Kasumi-1 (cell line): ENCODE measurements at regions not wholly inside any gene's neighbourhood (a gene's known extent, or its start where the extent isn't known, plus 50 kb on each side); places are given as distances from the start of the nearest gene placed in this dataset.

ENCODE experiments used
- DNase-seq, 2 experiments: peaks; one replicate each; lab custom pipeline; 2025; lab: John Stamatoyannopoulos, UW

GRCh38 chr11:130802567-130802966 lies 113.7 kb downstream of the SNX19 start:
- DNase-seq: no peak

GRCh38 chr11:130804306-130805076 lies 111.8 kb downstream of the SNX19 start:
- DNase-seq: no peak

- DNase-seq: no peak
Observed at GRCh38 chr11:130806746-130807145, 109.5 kb downstream of the SNX19 start.

GRCh38 chr11:130808541-130808940 lies 107.7 kb downstream of the SNX19 start:
- DNase-seq: no peak

GRCh38 chr11:130813196-130813595 lies 103.1 kb downstream of the SNX19 start:
- no peak for DNase-seq

GRCh38 chr11:130813638-130814037 lies 102.6 kb downstream of the SNX19 start:
- no peak for DNase-seq

GRCh38 chr11:130814440-130815096 lies 101.7 kb downstream of the SNX19 start:
- DNase-seq: no peak

DNA sequence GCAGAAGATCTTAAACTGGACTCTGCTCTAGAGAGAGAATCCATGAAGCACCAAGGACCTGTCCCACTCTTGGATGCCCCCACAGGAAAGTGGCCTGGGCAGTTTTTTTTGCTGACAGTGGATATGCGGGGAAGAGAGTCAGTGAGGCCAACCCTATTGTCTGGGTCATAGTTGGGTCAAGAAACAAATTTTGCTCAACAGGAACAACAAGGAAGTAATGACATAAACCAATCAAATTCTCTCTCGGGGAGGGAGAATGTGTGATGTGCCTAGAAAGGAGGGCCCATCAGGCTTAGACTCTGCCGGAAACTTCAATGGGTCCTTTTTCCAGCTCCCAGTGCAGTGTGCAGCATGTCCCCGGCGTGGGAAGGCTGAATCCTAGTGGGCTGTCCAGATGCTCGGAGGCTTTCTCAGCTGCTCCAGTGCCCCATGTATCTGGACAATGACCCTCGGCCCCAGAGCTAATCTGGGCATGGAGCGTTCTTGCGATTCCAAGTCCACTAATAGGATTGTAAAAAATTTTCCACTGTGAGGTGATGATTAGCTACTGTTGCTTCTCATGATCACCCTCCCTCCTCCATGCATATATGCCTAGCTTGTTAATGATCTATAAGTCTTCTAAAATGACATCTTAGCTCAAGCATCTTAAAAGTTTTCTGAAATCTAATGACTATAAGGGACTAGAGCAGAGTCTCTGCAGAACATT lies 101.0 kb downstream of the SNX19 start:
- no peak for DNase-seq

GRCh38 chr11:130815956-130816355 lies 100.3 kb downstream of the SNX19 start:
- no peak for DNase-seq

DNA sequence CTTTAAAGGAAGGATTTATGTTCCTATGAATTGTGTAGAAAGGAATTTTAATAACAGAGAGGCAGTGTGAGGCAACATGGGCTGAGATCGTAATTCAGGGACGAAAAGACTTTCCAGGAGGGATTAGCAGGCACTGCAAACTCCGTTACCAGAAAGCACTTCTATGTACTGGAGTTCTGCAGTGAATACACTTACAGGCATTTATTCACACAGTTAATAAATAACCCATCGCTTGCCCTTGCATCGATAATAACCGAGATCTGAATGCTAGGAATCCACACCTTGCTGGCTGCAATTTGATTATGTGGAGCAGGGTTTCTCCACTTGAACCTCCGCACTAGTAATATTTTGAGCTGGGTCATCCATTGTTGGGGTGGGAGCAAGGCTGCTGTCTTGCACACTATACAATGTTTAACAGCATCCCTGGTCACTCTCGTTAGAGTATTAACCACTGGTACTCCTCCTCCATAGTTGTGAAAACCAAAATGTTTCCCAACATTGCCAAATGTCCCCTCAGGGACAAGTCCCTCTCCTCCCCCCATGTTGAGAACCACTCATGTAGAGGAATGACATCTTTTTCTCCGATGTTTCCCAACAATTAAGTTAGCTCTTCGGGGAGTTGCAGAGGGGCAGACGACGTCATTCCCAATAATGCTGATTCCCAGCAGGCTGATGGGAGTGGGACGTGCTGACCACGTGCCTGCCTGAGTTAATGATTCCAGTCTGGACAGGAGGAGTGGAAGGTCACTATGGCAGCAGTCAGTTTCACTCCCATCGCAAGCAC lies 99.5 kb downstream of the SNX19 start:
- DNase-seq: no peak

DNA sequence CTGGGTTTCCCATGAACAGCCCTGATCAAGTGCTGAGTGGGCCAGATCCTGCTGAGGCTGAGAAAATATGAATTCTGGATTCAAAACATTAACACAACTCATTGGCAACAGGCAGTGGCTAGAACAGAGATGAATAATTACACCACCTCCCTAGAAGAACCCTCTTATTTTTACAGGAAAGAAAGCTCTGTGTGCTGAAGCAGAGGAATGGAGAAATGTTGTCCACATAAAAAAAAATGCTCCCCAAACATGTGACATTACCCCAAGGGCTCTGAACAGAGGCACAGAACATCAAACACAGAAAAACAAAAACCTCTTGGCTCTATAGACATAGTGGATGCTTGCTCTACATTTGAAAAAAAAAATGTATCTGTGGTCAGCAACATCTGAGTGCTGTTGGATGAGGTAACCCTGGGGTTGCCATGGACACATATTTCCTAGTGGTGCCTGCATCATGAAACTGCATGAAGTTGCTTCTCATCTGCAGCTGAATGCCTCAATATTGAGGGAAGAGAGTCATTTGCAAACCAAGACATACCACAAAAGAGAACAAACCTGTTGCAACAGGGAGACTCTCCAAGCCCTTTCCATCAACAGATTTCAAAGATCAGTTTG lies 98.8 kb downstream of the SNX19 start:
- DNase-seq: no peak

GRCh38 chr11:130819625-130820024 lies 96.7 kb downstream of the SNX19 start:
- DNase-seq: no peak
